ENCODE measurements at regions not wholly inside any gene's neighbourhood (a gene's known extent, or its start where the extent isn't known, plus 50 kb on each side); places are given as distances from the start of the nearest gene placed in this dataset.

GRCh38 chr13:37412241-37412921 lies 186.2 kb downstream of the POSTN start:
- H4K20me1 ChIP-seq (replicated peaks; ENCODE audit: insufficient read depth) = no peaks in the 10 kb centered on the region
- H2AFZ ChIP-seq = no peak overlapping the region
- ATAC-seq (no peak), DNase-seq (ENCODE audit: low spot score) (no peak)
- no peaks in the 10 kb centered on the region for H3K27me3 ChIP-seq (ENCODE audit: insufficient read depth)
- Mint-ChIP-seq H3K4me3 (no peak overlapping the region), H3K27me3 (ENCODE audit: insufficient read depth, low read depth, poor library complexity) (no peaks in the 10 kb centered on the region), H3K9me3 (no peaks in the 10 kb centered on the region), H3K36me3 (ENCODE audit: low read depth) (no peaks in the 10 kb centered on the region), H3K4me1 (no peaks in the 10 kb centered on the region), H3K27ac (no peak overlapping the region)
- no peak overlapping the region for H3K4me3 ChIP-seq
- H3K4me1 ChIP-seq (ENCODE audit: insufficient read depth) = no peaks in the 10 kb centered on the region
- no peak overlapping the region for H3K27ac ChIP-seq (ENCODE audit: low read depth)
- TF ChIP-seq POLR2AphosphoS5 (IDR thresholded peaks at IDR 0.05; ENCODE audit: low read depth) (no peak), NANOG (IDR thresholded peaks at IDR 0.05; ENCODE audit: borderline replicate concordance) (no peak), CREB1 (CRISPR knock-in tag; IDR thresholded peaks at IDR 0.05; ENCODE audit: low read depth) (no peak), ZNF114 (CRISPR knock-in tag; IDR thresholded peaks at IDR 0.05) (no peak), EZH2 (IDR thresholded peaks at IDR 0.05; ENCODE audit: low read depth, unreplicated experiment) (no peak), ETS1 (IDR thresholded peaks at IDR 0.05) (no peak)
- H3K9me2 ChIP-seq (ENCODE audit: insufficient read depth) = no peaks in the 10 kb centered on the region; the same call in 1 of the 2 replicates
- H3K4me2 ChIP-seq = no peak overlapping the region
- no peaks in the 10 kb centered on the region for H3K36me3 ChIP-seq (ENCODE audit: insufficient read depth)
- no peaks in the 10 kb centered on the region for H3F3A ChIP-seq (replicated peaks; ENCODE audit: low read depth)
- H3K79me2 ChIP-seq (replicated peaks; ENCODE audit: insufficient read depth) = no peaks in the 10 kb centered on the region

- Mint-ChIP-seq H3K27me3 (ENCODE audit: insufficient read depth, low read depth, poor library complexity) (no peaks in the 10 kb centered on the region), H3K36me3 (ENCODE audit: low read depth) (no peaks in the 10 kb centered on the region), H3K4me1 (no peaks in the 10 kb centered on the region), H3K9me3 (no peaks in the 10 kb centered on the region), H3K4me3 (no peak overlapping the region), H3K27ac (no peak overlapping the region)
- no peaks in the 10 kb centered on the region; the same call in none of the 2 replicates for H3K9me2 ChIP-seq (ENCODE audit: insufficient read depth)
- H2AFZ ChIP-seq = no peak overlapping the region
- no peak for DNase-seq (ENCODE audit: low spot score)
- no peaks in the 10 kb centered on the region for H3K4me1 ChIP-seq (ENCODE audit: insufficient read depth)
- no peak for ATAC-seq
- no peaks in the 10 kb centered on the region for H3F3A ChIP-seq (replicated peaks; ENCODE audit: low read depth)
- no peak overlapping the region for H3K4me2 ChIP-seq
- no peak overlapping the region for H3K27ac ChIP-seq (ENCODE audit: low read depth)
- no peaks in the 10 kb centered on the region for H3K79me2 ChIP-seq (replicated peaks; ENCODE audit: insufficient read depth)
- no peaks in the 10 kb centered on the region for H3K27me3 ChIP-seq (ENCODE audit: insufficient read depth)
- no peaks in the 10 kb centered on the region for H3K36me3 ChIP-seq (ENCODE audit: insufficient read depth)
- no peak for TF ChIP-seq JUNB (IDR thresholded peaks at IDR 0.05; ENCODE audit: unreplicated experiment)
- TF ChIP-seq EZH2phosphoT487 (IDR thresholded peaks at IDR 0.05; ENCODE audit: unreplicated experiment) = no peak
- TF ChIP-seq ZNF462 (CRISPR knock-in tag; IDR thresholded peaks at IDR 0.05) = no peak
- no peak for TF ChIP-seq CREB1 (CRISPR knock-in tag; IDR thresholded peaks at IDR 0.05; ENCODE audit: low read depth)
- no peak for TF ChIP-seq ETS1 (IDR thresholded peaks at IDR 0.05)
- TF ChIP-seq EZH2 (IDR thresholded peaks at IDR 0.05; ENCODE audit: low read depth, unreplicated experiment) = no peak
- TF ChIP-seq NANOG (IDR thresholded peaks at IDR 0.05; ENCODE audit: borderline replicate concordance) = no peak
- H3K4me3 ChIP-seq = no peak overlapping the region
- no peaks in the 10 kb centered on the region for H4K20me1 ChIP-seq (replicated peaks; ENCODE audit: insufficient read depth)
Observed at GRCh38 chr13:37410316-37410715, 188.3 kb downstream of the POSTN start.

Measured in GM23338 (cell line).